ENCODE measurements at regions not wholly inside any gene's neighbourhood (a gene's known extent, or its start where the extent isn't known, plus 50 kb on each side); places are given as distances from the start of the nearest gene placed in this dataset.

GRCh38 chr2:223107825-223108224 is 55.8 kb downstream of the KCNE4 start:
- no peak for DNase-seq (ENCODE audit: low spot score)

GRCh38 chr2:223108351-223109050 is 56.5 kb downstream of the KCNE4 start:
- DNase-seq (ENCODE audit: low spot score) = peak; percentile 39

- DNase-seq (ENCODE audit: low spot score) = peak; percentile 40
Measured at GRCh38 chr2:223109341-223109740, 57.4 kb downstream of the KCNE4 start.

GRCh38 chr2:223113161-223113560 is 61.2 kb downstream of the KCNE4 start:
- DNase-seq (ENCODE audit: low spot score) = no peak

- DNase-seq (ENCODE audit: low spot score) = no peak
Measured at GRCh38 chr2:223114170-223114569, 62.2 kb downstream of the KCNE4 start.

GRCh38 chr2:223114917-223115316 is 62.9 kb downstream of the KCNE4 start:
- no peak for DNase-seq (ENCODE audit: low spot score)

GRCh38 chr2:223117533-223117932 is 65.5 kb downstream of the KCNE4 start:
- DNase-seq (ENCODE audit: low spot score) = no peak

GRCh38 chr2:223121283-223121682 is 69.3 kb downstream of the KCNE4 start:
- no peak for DNase-seq (ENCODE audit: low spot score)

GRCh38 chr2:223122781-223123180 is 70.8 kb downstream of the KCNE4 start:
- no peak for DNase-seq (ENCODE audit: low spot score)

- DNase-seq (ENCODE audit: low spot score) = peak; percentile 71
Measured at GRCh38 chr2:223123855-223124610, 72.0 kb downstream of the KCNE4 start.

GRCh38 chr2:223141606-223142005 is 89.6 kb downstream of the KCNE4 start:
- DNase-seq (ENCODE audit: low spot score) = no peak

- DNase-seq (ENCODE audit: low spot score) = no peak
Measured at GRCh38 chr2:223142118-223142517, 90.1 kb downstream of the KCNE4 start.

- no peak for DNase-seq (ENCODE audit: low spot score)
Measured at GRCh38 chr2:223147431-223147830, 95.4 kb downstream of the KCNE4 start.

GRCh38 chr2:223148516-223148915 is 96.5 kb downstream of the KCNE4 start:
- DNase-seq (ENCODE audit: low spot score) = no peak

GRCh38 chr2:223155956-223156355 is 104.0 kb downstream of the KCNE4 start:
- DNase-seq (ENCODE audit: low spot score) = no peak

GRCh38 chr2:223161873-223162458 is 110.0 kb downstream of the KCNE4 start:
- no peak for DNase-seq (ENCODE audit: low spot score)

- DNase-seq (ENCODE audit: low spot score) = no peak
Measured at GRCh38 chr2:223165423-223166214, 113.6 kb downstream of the KCNE4 start.

- DNase-seq (ENCODE audit: low spot score) = no peak
Measured at GRCh38 chr2:223166215-223166493, 114.2 kb downstream of the KCNE4 start.

- no peak for DNase-seq (ENCODE audit: low spot score)
Measured at GRCh38 chr2:223166983-223167650, 115.1 kb downstream of the KCNE4 start.

- DNase-seq (ENCODE audit: low spot score) = no peak
Measured at GRCh38 chr2:223169830-223170605, 118.0 kb downstream of the KCNE4 start.

GRCh38 chr2:223176970-223177369 is 125.0 kb downstream of the KCNE4 start:
- no peak for DNase-seq (ENCODE audit: low spot score)

Measured in AG20443 (cell line).